ENCODE measurements at regions not wholly inside any gene's neighbourhood (a gene's known extent, or its start where the extent isn't known, plus 50 kb on each side); places are given as distances from the start of the nearest gene placed in this dataset.
A peak's percentile ranks its signal among the peaks of the same experiment; 100 is the strongest.
"Not testable (repeated sequence)": the region's sequence is repeated elsewhere in the genome, so short reads cannot be mapped to it uniquely, and the experiment has no call there.

DNA sequence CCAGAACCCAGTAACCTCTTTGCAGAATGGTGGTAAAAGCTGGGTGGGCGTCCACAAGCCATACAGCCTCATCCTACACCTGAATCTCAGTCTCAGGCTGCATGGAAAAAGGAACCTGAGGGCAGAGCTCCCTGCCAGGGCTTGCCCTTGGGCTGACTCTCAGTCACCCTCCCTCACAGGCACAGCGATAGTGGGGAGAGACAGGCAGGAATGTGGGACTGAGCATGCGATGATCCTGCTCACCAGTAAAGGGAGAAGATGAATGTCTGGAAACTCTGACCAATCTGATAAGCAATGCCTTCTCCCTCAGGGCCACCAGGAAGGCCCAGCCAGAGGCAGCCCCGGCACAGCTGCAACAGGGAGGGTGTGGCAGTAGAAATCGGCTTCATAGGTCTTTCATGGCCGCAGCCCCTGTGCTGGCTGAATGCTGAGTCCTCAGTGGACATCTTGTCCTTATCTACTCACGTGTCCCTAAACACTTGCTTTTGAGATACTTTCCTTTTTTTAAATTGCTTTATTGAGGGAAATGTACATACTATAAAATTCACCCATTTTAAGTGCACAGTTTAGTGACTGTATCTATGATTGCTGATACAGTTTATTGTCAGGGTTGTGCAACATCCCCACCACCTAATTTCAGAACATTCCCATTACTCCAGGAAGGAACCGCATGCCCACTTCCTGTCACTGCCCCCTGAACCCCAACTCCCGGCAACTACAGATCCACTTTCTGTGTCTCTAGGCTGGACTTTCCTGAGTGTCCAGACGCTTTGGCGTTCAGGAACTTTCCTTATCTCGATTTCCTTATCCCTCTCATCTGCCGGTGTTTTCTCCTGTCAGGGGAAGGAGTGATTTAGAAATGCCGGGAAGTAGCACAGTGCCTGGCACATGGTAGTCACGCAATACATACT lies 258.1 kb downstream of the PCNX1 start:
- DNase-seq: no peak

DNA sequence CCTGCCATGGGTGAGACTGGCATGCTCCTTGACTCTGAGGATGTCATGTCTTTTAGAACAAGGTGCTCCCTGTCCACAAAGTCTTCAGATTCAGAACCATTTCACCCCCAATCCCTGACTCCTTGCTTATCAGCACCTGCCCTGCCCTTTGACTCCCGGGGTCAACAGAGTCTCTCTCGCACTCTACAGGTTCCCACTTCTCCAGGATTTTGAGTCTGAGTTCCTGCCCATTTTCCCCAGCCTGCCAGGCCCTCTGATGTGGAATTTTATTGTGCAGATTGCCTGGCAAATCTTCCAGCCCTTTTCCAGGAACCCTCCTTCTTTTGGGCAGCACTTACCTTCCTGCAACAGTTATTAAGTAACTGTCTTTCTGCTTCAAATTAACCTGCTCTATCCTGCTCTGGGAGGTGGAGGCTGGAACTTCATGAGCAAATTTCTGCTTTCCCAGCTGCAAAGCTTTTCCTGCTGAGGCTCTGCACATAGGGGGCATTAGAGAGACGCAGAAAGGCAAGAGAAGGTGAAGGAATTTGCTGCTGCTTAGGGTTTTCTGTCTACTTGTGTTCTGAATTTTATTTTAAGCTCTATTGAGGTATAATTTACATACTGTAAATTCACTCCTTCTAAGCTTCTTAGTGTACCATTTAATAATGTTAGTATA lies 259.1 kb downstream of the PCNX1 start:
- DNase-seq: peak; percentile 70

DNA sequence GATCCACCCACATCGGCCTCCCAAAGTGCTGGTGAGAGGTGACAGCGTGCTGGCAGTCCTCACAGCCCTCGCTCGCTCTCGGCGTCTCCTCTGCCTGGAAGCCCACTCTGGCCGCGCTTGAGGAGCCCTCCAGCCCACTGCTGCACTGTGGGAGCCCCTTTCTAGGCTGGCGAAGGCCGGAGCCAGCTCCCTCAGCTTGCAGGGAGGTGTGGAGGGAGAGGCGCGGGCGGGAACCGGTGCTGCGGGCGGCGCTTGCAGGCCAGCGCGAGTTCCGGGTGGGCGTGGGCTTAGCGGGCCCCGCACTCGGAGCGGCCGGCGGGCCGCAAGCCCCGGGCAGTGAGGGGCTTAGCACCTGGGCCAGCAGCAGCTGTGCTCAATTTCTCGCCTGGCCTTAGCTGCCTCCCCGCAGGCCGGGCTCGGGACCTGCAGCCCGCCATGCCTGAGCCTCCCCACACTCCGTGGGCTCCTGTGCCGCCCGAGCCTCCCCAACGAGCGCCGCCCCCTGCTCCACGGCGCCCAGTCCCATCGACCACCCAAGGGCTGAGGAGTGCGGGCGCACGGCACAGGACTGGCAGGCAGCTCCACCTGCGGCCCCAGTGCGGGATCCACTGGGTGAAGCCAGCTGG lies 260.2 kb downstream of the PCNX1 start:
- DNase-seq: not testable (repeated sequence)

DNA sequence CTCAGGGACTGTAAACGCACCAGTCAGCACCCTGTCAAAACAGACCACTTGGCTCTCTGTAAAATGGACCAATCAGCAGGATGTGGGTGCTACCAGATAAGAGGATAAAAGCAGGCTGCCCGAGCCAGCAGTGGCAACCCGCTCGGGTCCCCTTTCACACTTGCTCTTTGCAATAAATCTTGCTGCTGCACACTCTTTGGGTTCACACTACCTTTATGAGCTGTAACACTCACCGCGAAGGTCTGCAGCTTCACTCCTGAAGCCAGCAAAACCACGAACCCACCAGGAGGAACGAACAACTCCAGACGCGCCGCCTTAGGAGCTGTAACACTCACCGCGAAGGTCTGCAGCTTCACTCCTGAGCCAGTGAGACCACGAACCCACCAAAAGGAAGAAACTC lies 260.9 kb downstream of the PCNX1 start:
- not testable (repeated sequence) for DNase-seq

DNA sequence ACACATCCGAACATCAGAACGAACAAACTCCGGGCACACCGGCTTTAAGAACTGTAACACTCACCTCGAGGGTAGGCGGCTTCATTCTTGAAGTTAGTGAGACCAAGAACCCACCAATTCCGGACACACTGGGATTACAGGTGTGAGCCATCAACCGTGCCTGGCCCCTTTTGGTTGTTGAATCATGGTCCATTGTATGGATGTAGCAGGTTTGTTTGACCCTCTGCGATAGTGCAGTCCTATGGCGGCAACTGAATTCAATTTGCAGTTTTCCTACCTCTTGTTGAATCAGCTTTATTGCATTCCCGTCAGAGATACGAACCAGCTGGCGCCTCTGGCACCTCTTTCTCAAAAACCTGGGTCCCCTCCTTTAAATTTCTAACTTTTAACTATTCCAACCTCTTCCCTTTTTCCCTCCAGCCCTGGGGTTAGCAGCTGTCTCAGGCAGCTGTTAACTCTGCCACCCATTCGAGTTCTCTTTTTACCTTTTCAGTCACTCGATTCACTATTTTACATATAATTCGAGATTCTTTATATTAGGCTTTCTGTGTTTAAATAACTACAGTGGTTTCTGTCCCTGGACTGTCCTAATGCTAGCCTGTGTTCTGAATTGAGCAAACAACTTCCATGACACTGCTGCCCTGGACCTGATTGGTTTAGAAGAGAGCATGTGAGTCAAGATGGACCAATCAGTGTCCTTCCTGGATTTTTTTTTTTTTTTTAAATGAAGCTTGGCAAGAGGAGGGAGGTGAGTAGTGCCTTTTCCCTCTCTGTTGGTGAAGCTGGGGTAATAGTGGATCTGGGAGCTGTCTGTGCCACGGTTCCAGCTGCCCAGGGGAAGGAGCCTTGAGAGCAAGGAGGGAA lies 261.5 kb downstream of the PCNX1 start:
- DNase-seq: no peak

DNA sequence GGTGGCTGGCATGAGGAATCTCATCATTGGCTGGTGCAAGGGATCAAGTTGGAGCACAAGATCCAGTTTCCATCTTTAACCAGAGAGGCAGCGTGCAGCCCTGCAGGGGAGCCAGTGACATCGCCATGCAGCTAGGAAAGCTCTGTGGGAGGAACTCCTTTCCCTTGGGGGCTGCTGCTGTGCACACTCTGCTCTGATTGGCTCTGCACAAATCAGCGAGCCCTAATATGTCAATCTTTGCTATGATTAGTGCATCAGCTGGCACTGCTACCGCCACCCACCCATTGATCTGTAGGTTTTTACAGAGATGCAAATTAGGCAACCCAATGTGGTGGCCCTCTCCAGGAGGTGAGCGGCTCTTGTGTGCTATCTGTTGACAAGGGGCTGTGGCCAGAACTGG lies 262.6 kb downstream of the PCNX1 start:
- no peak for DNase-seq

DNA sequence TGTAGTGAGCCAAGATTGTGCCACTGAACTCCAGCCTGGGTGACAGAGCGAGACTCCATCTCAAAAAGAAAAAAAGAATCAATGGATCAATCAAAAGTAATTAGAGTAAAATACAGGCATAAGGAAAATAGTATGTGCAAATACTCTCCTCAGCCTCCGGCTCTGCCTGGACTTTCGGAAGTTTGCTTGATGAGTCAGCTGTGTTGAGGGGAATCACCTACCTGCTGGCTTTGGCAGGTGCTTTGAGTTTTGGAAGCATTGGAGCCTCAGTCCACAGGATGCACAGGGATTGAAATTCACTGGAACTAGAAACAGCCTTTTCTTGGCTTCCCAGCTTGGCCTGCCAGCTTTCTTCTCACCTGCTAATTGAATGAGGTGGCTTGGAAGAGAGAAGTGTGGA lies 268.2 kb downstream of the PCNX1 start:
- DNase-seq: no peak

DNA sequence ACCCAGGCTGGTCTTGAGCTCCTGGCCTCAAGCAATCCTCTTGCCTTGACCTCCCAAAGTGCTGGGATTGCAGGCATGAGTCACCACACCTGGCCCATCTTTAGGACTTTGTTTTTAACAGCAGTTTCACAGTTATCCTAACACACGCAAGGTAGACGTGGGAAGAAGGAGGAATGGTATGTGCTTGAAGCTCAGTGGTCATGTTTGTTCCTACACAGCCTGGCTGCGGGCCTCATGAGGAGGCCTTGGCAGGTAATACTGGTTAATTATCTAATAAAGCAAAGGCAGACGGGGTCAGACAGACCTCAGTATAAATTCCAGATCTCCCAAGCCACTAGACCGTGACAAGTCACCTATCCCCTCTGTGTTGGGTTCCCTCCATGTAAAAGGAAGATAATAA lies 271.8 kb downstream of the PCNX1 start:
- DNase-seq: no peak

DNA sequence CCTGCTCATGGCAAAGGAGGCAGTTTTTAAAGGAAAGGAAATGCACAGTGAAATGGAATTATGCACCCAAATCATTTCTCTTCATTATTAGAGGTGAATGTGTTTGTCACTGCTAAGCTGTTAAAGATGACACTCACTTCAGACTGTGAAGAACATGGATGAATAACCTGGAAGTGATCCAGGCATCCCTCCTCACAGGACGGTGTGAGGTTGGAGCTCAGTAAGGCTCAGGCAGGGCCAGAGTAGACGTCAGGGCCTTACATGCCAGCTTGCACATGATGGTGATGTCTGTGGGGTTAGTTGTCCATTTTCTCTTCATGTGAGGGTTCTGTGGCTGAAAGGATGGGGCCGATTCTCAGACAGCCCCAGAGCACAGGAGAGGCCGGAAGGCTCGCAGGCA lies 273.1 kb downstream of the PCNX1 start:
- no peak for DNase-seq

DNA sequence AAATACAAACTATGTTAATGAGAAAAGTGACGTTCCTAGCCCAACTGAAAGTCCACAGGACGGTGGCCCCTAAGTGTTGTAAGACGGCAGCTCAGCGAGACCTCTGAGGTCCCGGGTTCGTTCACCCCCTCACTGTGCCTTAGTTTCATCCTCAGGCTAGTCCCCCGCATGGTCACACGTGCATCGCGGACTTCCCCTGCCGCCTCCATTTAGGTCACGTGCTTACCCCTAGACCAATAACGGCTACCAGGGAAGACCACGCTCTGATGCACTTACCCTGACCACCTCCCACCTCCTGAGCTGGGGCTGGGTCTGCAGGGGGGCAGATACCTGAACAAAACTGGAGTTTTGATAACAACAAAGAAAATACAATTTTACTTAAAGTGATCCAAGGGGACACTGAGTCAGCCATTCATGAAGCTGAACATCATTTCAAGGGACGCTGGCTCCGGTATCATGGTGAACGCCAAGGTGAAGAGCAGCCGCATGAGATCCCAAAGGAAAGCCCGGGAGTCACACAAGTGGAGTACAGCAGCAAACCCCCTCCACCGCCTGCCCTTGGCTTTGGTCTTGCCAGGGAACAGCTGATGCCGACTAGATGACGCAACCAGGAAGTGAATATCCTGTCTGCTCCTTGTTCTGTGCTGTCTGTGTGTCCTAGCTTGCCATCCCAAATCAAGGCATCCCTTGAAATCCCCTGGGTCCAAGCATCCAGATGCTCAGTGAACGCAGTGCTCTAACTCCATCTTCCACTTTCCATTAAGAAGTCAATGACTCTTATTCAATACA lies 274.1 kb downstream of the PCNX1 start:
- DNase-seq: no peak

DNA sequence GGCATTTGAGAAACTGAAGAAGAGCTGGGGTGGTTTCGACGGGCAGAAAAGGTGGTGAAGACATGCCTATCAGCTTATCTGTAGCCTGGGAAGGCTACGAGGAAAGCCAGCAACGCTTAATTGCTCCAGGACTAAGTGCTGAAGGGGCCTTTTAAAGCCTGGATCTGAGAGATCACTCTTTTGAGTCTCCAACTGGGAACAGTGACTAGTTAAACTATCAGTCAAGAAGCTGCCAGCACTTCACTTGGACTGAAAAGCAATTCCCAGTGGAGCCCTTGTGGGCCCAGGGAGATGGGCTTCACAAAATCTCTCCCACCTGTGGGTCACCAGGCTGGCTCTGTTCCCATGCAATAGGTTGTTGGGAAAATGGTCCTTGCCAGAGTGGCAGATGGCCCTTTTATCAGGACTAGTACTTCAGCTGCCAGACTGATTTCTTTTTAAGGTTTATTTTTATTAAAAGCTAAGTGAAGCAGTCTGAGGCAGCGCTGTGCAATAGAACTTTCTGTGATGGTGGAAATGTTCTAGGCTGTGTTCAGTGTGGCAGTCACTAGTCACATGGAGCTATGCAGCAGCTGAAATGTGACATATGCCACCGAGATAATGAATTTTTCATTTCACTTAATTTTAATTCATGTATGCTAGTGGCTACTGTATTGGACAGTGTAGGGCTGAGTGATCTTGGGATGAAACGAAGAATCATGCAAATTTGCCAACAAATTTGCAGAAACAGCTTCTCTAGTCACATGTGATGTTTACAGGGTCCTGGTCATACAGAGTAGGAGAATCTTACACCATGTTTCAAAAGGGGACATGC lies 276.8 kb downstream of the PCNX1 start:
- DNase-seq: peak; percentile 70

DNA sequence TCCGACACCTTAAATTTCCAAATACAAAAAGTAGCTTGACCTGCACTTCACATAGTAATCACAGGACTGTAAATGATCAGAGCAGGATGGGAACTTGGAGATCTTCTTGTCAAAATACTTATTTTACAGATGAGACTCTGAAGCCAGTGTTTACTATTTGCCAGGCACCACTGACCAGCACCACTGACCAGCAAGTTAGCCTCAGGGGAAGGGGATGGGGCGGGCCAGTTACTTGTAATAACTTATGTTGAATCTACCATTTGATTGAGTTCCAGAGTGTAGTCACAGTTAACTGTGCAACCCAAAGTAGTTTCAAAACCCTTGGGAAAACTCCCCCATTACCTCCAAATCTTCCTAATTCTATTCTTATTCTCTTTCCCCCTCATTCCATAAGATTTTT lies 278.4 kb downstream of the PCNX1 start:
- no peak for DNase-seq

DNA sequence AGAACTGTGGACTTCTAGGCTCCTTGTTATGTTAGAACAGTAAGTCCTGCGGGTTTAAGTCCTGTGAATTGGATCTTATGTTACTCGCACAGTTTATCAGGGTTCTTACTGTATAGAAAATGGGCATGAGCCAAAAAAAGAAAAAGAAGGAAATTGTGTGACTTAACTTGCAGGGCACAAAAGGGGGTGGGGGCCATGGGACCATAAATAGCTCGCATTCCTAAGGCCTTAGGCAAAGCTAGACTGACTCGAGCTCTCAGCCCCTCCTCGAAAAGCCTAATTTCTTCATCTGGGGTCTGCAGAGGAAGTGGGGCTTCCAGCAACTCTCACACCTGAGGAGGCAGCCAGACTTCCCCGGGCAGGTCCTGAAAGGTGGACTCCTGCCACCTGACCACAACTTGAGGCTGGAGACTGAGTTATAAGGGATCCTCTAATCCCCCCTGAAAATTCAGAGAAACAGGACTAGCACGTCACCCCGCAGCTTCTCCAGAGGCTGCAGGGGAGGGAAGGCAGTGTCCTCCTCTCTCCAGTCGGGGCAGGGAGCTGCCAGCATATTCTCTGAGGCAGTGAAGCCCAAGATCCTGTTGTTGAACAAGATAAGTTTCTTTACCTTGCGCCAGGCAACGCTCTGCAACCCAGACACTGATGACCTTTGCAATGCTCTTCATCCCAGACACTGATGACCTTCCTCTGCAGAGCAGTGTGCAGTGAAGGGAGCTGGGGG lies 280.5 kb downstream of the PCNX1 start:
- no peak for DNase-seq

DNA sequence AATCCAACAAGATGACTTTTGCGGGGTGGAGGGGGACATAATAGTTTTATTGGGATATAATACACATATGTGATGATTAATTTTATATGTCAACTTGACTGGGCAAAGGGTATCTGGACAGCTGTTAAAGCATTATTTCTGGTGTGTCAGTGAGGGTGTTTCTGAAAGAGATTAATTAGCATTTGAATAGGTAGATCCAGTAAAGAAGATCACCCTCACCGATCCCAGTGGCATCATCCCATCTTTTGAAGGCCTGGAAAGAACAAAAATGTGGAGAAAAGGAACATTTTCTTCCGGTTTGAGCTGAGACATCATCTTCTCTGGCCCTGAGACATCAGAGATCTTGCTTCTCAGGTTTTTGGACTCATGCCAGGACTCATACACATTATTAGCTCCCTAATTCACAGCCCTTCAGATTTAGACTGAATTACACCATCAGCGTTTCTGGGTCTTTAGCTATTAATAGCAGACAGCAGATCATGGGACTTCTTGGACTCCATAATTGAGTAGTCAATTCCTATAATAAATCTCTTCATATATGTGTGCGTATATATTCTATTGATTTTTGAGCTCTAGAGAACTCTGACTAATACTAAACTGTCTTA lies 283.6 kb downstream of the PCNX1 start:
- no peak for DNase-seq

DNA sequence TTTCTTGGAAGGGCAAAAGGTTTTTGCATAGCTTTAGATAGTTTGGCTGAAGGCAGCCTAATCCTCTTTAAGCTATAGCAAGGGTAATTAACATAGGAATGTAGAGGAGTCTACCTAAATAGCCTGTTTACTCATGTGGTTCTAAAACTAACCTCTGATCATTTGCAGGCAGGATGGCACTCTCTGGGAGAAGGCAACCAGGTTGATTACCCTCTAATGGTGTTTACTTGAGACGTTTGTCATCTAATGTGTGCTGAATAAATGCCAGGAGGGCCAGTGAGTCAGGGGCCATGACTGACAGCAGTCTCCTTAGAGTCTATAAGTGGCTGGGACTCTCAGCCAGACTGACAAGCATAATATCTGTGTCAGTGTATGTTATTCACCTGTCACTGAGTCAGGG lies 286.4 kb downstream of the PCNX1 start:
- DNase-seq: no peak

DNA sequence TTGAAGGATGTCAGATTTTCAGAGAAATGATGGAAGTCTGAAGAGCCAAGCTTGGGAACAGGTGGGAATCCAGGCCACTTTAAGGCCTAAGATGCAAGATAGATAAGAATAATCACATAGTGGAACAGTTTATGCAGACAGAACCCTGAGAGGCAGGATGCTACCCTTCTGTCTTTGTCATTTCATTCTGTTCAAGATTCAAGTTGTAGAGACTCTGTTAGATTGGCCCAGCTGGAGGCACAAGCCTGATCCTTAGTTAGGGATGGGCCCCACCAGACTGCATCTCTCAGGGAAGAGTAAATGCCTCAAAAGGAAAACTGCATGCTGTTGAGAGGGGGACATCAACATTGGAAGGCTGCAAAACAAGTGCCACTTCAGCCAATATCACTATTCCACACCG lies 287.0 kb downstream of the PCNX1 start:
- no peak for DNase-seq

DNA sequence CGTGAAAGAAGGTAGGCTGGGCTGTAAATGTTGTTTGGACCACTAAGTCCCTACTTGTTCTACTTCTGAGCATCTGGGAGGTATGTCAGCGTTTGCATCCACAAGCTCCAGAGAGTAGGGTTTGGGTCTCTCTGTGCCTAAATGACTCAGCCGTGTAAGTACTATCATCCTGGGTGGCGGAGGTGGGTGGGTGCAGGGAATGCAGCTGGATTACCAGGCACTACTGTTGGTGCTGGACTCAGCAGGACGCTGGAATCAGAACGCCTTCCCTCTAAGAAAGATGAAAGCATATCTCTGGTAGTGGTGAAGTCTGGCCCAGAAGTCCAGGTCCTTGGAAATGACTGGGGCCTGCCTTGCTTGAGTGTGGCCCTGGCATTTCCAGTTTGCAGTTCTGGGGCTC lies 289.7 kb downstream of the PCNX1 start:
- no peak for DNase-seq

DNA sequence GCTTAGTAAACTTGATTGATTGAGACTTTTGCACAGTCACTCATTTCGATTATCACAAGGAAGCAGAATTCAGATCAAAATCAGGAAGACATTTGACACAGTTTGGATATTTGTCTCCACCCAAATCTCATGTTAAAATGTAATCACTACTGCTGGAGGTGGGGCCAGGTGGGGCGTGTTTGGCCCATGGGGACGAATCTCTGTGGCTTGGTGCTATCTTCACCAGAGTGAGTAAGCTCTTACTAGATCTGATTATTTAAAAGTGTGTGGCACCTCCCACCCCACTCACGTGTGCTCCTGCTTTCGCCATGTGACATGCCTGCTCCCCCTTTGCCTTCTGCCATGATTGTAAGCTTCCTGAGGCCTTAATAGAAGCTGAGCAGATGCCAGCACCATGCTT lies 291.4 kb downstream of the PCNX1 start:
- no peak for DNase-seq

DNA sequence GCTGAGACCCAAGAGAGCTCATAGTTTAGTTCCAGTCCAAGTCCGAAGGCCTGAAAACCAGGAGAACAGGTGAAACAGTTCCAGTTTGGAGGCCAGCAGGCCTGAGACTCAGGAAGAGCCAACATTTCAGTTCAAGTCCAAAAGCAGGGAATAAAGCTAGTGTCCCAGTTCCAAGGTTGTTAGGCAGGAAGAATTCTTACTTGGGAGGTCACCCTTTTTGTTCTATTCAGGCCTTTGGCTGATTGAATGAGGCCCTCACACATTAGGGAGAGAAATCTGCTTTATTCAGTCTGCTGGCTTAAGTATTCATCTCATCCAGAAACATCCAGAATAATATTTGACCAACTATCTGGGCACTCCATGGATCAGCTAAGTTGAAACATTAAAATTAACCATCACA lies 294.6 kb downstream of the PCNX1 start:
- DNase-seq: no peak

DNA sequence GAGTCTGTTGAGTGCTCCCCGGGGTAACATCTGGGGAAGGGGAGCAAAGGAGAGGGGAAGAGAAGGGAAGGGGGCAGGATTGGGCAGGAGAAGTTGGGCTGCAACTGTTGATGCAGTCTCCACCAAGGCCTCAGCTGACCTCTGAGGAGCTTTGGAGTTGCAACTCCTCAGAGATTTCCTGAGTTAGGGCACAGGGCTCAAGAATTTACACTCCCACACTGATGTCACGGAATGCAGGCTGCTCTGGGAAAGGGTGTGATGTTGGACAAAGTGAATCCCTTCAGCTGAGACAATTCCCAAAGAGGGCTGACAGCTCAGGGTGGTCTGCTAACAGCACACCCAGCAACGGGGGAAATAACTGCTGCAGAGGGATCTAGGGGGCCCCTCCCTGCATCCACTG lies 295.6 kb downstream of the PCNX1 start:
- no peak for DNase-seq
